T47D (cell line): ENCODE measurements at regions not wholly inside any gene's neighbourhood (a gene's known extent, or its start where the extent isn't known, plus 50 kb on each side); places are given as distances from the start of the nearest gene placed in this dataset.
"Not testable (repeated sequence)": the region's sequence is repeated elsewhere in the genome, so short reads cannot be mapped to it uniquely, and the experiment has no call there.

ENCODE experiments used
- DNase-seq, 2 experiments: peaks; one replicate each; pipeline versions ENCODE4 v3.0.0 to v3.0.0-alpha.2; 2011 to 2012; ENCODE audit warnings: low read depth in 1 of 2, low spot score in 1 of 2
- JUND ChIP-seq: IDR thresholded peaks from 2 replicates; pipeline ENCODE4 v1.6.1; 2012; ENCODE audit warnings: low read depth
- in situ Hi-C: cut with HindIII; loops from 2 replicates; pipeline ENCODE4 v1.10.0; 2016; ENCODE audit warnings: low sequenced_read_pairs, low pct_unique_long_range_greater_than_20kb

DNA sequence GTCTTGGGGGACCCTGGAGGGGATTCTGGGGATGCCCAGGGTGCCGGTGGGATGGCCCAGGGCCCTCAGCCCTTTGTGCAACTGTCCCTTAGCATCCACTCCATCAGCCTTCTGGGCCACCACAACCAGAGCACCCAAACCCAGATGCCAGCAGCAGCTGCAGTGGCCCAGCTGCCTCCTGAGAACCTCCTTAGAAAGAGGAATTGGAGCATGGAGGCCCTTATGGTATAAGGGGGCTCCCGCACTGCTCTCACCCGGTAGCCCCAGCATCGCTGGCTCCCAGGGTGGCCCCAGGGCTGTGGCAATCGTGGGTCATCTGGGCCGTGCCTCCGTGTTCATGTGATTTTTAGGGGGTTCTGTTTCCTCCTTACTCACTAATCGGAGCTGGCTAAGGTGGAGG is 463.3 kb downstream of the ICE1 start:
- TF ChIP-seq JUND = no peak
- DNase-seq = no peak
- in situ Hi-C loops = no loop called here

DNA sequence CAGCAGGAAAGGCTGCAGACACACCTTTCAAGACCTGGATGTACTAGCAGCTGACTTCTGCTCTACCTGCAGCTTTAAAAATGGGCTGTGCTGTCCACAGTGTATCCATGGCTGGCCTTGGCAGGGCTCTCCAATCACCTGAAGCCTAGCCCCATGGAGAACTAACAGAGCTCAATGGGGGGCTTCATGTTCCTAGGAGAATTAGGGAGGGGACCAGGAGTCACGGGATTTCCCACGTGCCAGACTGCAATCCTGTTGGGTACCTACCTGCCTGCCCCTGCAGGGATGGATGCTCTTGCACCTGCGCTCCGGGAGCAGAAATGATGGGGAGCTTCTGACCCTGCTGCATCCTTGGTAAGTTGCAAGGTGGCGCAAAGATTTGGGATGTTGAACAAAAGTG is 462.1 kb downstream of the ICE1 start:
- TF ChIP-seq JUND = no peak
- DNase-seq = no peak
- in situ Hi-C loops = no loop called here

DNA sequence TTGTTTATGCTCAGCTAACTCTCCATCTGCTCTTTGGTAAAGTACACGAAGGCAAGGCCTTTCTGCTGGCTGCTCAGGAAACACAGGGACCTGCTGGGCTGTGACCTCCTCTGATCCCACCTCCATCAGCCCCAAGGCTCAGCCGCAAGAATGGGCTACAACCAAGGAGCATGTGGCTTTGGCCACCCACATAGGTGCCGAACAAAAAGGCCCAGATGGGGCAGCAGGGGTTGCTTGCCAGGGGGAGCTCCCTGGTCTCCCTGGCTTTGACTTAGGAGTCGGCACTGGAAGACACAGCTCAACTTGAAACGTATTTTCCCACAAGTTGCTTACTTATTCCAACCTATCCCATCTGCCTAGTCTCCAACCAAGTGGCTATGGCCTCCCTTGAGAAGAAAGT is 461.1 kb downstream of the ICE1 start:
- no peak for TF ChIP-seq JUND
- no peak for DNase-seq
- in situ Hi-C loops = no loop called here

DNA sequence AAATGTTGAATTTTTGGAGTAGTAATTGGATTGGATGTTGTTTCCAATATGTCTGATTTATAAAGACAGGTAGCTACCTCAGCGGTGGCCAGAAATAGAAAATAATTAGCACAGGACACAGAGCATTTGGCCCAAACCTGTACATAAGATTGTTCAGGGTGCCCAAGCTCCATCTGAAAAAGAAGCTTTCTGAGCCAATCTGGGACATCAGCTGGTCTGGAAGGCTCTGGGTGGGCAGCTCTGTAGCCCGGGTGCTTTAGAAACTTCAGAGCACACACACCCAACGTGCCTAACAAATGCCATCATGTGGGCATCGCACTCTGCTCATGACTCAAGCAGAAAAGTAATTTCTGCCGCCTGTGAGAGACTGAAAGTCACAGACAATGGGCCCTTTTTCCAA is 460.7 kb downstream of the ICE1 start:
- no peak for TF ChIP-seq JUND
- DNase-seq = no peak
- in situ Hi-C loops = no loop called here

DNA sequence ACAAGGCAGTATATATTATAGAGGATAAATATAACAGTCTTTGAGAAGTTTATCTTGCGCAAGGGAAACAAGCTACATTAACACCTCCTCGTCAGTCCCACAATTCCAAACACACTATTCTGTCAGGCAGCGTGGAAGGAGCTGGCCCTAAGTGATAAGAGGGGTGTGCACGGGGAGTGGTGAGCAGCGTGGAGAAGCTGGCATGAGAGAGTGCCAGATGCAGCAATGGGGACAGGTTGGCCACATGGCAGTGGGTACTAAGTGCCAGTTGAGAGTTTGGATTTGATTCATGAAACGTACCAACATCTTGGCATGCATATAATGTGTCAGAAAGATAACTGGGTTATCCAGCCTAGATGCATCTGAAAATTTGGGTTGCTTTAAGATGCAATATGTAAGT is 460.2 kb downstream of the ICE1 start:
- TF ChIP-seq JUND = no peak
- in situ Hi-C loops = no loop called here
- no peak for DNase-seq

DNA sequence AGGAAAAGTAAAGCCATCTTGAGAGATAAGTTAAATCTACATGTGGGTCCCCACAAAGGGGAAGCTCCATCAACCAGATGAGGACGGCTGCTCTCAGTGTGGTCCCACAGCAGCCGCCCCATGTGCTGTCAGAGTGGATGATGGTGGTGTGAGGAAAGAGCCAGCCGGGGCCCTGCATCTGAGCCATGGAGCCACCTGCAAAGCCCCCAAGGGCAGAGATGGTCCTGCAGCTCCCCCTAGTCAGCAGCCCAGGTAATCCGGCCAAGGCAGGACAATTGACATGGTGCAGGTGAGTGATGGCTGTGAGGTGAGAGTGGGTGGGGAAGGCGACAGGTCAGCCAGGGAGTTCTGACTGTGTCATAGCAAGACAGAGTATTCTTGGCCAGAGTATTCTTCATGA is 458.8 kb downstream of the ICE1 start:
- no peak for TF ChIP-seq JUND
- DNase-seq = no peak
- in situ Hi-C loops = no loop called here

DNA sequence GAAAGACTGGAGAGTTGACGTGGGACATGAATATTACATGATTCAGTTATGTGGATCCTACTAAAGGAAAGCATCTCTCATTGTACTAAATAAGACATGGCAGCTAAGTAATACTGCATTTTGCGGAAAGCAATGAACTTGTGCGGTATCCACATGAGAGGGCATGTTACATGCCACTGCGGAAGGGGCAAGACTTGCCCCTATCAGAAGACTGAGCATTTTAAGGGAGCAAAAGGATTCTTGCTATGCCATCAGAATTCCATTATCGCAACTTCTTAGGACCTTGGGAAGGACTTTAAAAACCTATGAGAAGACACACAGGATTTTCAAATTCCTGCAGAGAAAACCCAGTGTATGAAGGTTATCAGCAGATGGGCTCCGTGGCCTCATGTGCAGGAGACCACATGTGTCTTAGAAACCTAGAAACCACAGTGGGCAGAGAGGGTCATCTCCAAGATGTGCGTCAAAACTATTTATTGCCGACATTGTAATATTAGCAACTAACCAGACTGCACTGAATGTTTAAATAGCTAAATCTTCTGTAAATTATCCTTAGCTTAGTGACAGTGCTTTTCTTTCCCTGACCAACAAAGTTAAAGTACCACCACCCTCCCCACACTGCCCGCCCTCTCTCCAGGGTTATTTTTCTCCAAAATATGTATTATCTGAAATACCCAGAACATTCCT is 457.7 kb downstream of the ICE1 start:
- DNase-seq = no peak
- TF ChIP-seq JUND = no peak
- in situ Hi-C loops = no loop called here

DNA sequence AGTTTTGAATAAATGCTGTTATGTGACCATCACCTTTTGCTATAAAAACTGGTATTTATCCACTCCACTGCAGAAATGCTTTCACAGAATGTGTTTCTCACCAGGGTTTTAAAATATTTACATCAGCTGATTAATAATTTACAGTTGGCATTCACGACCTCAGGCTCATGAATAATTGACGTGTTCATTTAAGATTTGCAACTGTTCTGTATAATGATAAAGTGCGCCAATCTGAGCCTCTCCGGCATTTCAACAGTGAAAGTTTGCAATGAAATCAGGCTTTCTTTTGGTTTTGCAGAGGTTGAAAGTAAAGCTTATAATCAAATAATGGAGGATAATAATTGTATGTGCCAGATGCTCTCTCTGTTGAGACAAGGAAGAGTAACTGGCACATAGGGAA is 434.9 kb downstream of the ICE1 start:
- TF ChIP-seq JUND = no peak
- in situ Hi-C loops = no loop called here
- no peak for DNase-seq

DNA sequence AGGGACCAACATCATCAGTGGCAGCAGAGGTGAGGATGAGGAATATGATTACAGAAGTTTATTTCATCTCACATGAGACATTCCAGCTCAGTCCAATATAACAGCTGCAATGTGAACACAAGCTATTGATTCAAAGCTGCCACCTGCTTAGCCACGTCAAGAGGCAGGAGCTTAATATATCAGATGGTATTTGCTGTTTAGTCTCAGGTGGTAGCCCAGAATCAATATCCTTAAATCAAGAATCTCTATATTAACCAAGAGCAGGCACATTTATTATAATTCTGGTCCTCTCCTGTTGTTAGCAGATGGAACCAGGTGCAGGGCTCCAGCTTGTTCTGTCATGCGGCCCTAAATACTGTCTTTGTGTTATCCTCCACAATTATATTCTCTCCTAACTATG is 431.6 kb downstream of the ICE1 start:
- no peak for DNase-seq
- in situ Hi-C loops = no loop called here

DNA sequence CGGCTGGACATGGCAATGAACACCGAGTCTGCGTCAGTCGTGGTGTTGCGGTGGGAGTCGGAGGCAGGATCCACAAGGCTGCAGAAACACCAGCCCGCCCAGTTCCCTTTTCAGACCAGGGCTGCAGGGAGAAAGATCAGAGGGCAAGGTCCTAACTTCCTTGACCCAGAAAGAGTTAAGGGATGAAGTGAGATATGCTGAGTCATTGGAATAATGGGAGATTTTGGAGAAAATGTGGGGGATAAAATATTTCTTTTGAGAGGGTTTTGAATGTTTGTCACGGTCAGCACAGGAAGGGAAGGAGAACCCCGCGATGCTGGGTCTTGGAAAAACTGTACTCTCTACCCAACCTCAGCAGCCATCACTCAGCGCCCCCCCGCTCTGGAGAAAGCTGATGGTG is 416.0 kb downstream of the ICE1 start:
- in situ Hi-C loops = no loop called here

More for the DNA sequence above, 431.6 kb downstream of the ICE1 start:
- no peak for TF ChIP-seq JUND

DNA sequence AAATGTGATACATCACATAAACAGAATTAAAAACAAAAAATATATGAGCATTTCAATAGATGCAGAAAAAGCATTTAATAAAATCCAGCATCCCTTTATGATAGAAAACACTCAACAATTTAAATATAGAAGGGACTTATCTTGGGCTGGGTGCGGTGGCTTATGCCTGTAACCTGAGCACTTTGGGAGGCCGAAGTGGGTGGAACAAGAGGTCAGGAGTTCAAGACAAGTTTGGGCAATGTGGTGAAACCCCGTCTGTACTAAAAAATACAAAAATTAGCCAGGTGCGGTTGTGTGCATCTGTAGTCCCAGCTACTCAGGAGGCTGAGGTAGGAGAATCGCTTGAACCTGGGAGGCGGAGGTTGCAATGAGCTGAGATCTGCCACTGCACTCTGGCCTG is 409.1 kb downstream of the ICE1 start:
- DNase-seq, in situ Hi-C loops: not testable (repeated sequence)

More for the DNA sequence above, 416.0 kb downstream of the ICE1 start:
- DNase-seq = no peak
- TF ChIP-seq JUND = no peak

DNA sequence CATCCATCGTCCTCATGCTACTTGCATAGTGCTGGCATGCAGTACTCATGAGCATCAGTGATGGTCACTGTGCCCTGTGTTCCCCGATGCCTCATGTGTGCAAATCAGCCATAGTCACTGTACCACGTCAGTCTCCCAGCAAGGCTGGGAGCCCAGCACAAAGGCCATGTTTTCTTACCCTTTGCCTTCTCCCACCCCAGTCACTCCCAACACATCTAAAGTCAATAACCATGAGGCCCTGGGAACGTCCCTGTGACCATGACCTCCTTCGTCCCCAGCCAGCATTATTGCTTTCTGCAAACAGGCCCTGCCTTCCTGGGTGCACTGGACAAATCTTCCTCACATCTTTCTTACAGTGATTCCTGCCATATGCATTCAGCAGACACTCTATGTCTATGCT is 406.1 kb downstream of the ICE1 start:
- in situ Hi-C loops = no loop called here
- TF ChIP-seq JUND = no peak
- DNase-seq = no peak

DNA sequence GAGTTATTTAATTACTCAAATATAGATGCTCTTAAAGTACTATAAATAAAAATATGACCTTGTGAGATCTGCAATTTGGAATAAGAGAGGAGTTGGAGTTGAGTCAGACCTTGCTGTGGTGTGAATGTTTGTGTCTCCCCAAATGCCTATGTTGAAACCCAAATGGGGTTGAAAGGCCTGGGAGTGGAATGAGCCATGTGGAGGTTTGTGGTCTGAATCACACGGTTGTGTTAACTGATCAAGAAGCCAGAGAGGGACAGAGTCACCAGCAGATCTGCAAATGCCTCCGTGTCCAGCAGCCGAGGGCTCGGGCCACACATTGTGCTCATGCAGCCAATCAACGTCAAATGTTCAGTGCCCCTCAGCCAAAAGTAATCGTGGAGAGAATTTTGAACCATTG is 404.4 kb downstream of the ICE1 start:
- in situ Hi-C loops = no loop called here

DNA sequence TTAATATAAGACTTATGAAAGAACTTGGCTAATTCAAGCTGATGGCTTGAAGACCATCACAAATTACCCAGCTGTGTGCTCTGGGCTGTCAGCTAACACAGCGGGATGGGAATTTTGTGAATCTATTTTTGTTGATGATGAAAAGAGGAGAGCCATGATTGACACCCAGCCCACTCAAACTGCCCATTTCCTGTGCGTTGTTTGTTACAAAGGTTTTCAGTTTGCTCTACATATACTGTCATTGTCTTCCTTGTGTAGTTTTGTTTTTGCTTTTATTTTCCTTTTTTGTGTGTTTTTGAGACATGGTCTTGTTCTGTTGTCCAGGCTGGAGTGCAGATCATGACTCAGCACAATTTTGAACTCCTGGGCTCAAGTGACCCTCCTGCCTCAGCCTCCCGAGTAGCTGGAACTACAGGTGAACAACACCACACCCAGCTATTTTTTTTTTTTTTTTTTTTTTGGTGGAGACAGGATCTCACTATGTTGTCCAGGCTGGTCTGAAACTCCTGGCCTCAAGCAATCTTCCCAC is 400.3 kb downstream of the ICE1 start:
- no peak for TF ChIP-seq JUND
- in situ Hi-C loops = no loop called here
- no peak for DNase-seq

More for the DNA sequence above, 404.4 kb downstream of the ICE1 start:
- DNase-seq = no peak
- TF ChIP-seq JUND = no peak
